ENCODE measurements at regions not wholly inside any gene's neighbourhood (a gene's known extent, or its start where the extent isn't known, plus 50 kb on each side); places are given as distances from the start of the nearest gene placed in this dataset.

GRCh38 chr6:144856622-144857021 is 571.5 kb downstream of the UTRN start:
- Histone ChIP-seq H3K27me3 (no peaks in the 10 kb centered on the region), H3K36me3 (peaks cover 0 to 23% (median 16%) of the 10 kb centered on the region in 4 donors), H3K27ac (no peak overlapping the region), H3K4me3 (no peak overlapping the region), H3K9me3 (no peaks in the 10 kb centered on the region), H3K4me1 (no peaks in the 10 kb centered on the region)
- intact Hi-C loops (cut with DNase I; ENCODE audit: low total_unique reads): no loop called here
- WGBS, 5 donors: 88 to 99% (median 93%) methylated on average over 3 of the region's 3 CpGs
- DNase-seq: no peak
- TF ChIP-seq POLR2A (IDR thresholded peaks at IDR 0.05) (no peak), POLR2AphosphoS5 (IDR thresholded peaks at IDR 0.05) (no peak)

GRCh38 chr6:144857086-144857485 is 572.0 kb downstream of the UTRN start:
- intact Hi-C loops (cut with DNase I; ENCODE audit: low total_unique reads): no loop called here
- no peak overlapping the region for H3K27ac ChIP-seq
- no peaks in the 10 kb centered on the region for H3K27me3 ChIP-seq
- H3K4me1 ChIP-seq: no peaks in the 10 kb centered on the region
- TF ChIP-seq EP300 (IDR thresholded peaks at IDR 0.05) (no peak), POLR2AphosphoS5 (IDR thresholded peaks at IDR 0.05) (no peak), POLR2A (IDR thresholded peaks at IDR 0.05) (no peak), CTCF (IDR thresholded peaks at IDR 0.05) (no peak)
- no peak for DNase-seq
- H3K9me3 ChIP-seq: no peaks in the 10 kb centered on the region
- H3K36me3 ChIP-seq: peaks cover 0 to 19% (median 12%) of the 10 kb centered on the region in 4 donors
- H3K4me3 ChIP-seq: no peak overlapping the region
- 53 to 59% (median 56%) methylated on average over 3 of the region's 3 CpGs for WGBS, 5 donors

GRCh38 chr6:144862769-144863168 is 577.6 kb downstream of the UTRN start:
- Histone ChIP-seq H3K9me3 (peaks cover 0 to 12% (median 0%) of the 10 kb centered on the region in 4 donors), H3K36me3 (no peaks in the 10 kb centered on the region), H3K27me3 (no peaks in the 10 kb centered on the region), H3K4me3 (no peak overlapping the region), H3K27ac (no peak overlapping the region), H3K4me1 (no peaks in the 10 kb centered on the region)
- intact Hi-C loops (cut with DNase I; ENCODE audit: low total_unique reads): no loop called here
- 62 to 86% (median 84%) methylated on average over 2 of the region's 2 CpGs for WGBS, 5 donors
- TF ChIP-seq POLR2A (IDR thresholded peaks at IDR 0.05) (no peak), CTCF (IDR thresholded peaks at IDR 0.05) (no peak), EP300 (IDR thresholded peaks at IDR 0.05) (no peak), POLR2AphosphoS5 (IDR thresholded peaks at IDR 0.05) (no peak)
- no peak for DNase-seq

- WGBS, 5 donors: 49 to 58% (median 53%) methylated on average over 2 of the region's 2 CpGs
- intact Hi-C loops (cut with DNase I; ENCODE audit: low total_unique reads): no loop called here
- Histone ChIP-seq H3K4me1 (no peaks in the 10 kb centered on the region), H3K4me3 (no peak overlapping the region), H3K9me3 (peaks cover 0 to 12% (median 0%) of the 10 kb centered on the region in 4 donors), H3K36me3 (no peaks in the 10 kb centered on the region), H3K27me3 (no peaks in the 10 kb centered on the region), H3K27ac (no peak overlapping the region)
- no peak for DNase-seq
- no peak for TF ChIP-seq POLR2AphosphoS5 (IDR thresholded peaks at IDR 0.05)
- no peak for TF ChIP-seq CTCF (IDR thresholded peaks at IDR 0.05)
- TF ChIP-seq EP300 (IDR thresholded peaks at IDR 0.05): no peak
- TF ChIP-seq POLR2A (IDR thresholded peaks at IDR 0.05): no peak
Measured at GRCh38 chr6:144867761-144868160, 582.6 kb downstream of the UTRN start.

- H3K27me3 ChIP-seq: no peaks in the 10 kb centered on the region
- H3K27ac ChIP-seq: no peak overlapping the region
- 52 to 61% (median 58%) methylated on average over 2 of the region's 2 CpGs for WGBS, 5 donors
- H3K4me1 ChIP-seq: no peaks in the 10 kb centered on the region
- intact Hi-C loops (cut with DNase I; ENCODE audit: low total_unique reads): no loop called here
- DNase-seq: no peak
- TF ChIP-seq EP300 (IDR thresholded peaks at IDR 0.05) (no peak), CTCF (IDR thresholded peaks at IDR 0.05) (no peak), POLR2A (IDR thresholded peaks at IDR 0.05) (no peak), POLR2AphosphoS5 (IDR thresholded peaks at IDR 0.05) (no peak)
- no peaks in the 10 kb centered on the region for H3K36me3 ChIP-seq
- H3K4me3 ChIP-seq: no peak overlapping the region
- H3K9me3 ChIP-seq: no peaks in the 10 kb centered on the region
Measured at GRCh38 chr6:144870782-144871181, 585.6 kb downstream of the UTRN start.
